HG03378 (cell line): ENCODE measurements at regions not wholly inside any gene's neighbourhood (a gene's known extent, or its start where the extent isn't known, plus 50 kb on each side); places are given as distances from the start of the nearest gene placed in this dataset.
"Not testable (repeated sequence)": the region's sequence is repeated elsewhere in the genome, so short reads cannot be mapped to it uniquely, and the experiment has no call there.

Source experiments
- ATAC-seq: cut with Tn5 transposase; IDR thresholded peaks from one replicate; pipeline ENCODE4 v1.9.1; 2021; ENCODE audit warnings: mild to moderate bottlenecking, moderate library complexity; ENCODE audit not compliant: unreplicated experiment

DNA sequence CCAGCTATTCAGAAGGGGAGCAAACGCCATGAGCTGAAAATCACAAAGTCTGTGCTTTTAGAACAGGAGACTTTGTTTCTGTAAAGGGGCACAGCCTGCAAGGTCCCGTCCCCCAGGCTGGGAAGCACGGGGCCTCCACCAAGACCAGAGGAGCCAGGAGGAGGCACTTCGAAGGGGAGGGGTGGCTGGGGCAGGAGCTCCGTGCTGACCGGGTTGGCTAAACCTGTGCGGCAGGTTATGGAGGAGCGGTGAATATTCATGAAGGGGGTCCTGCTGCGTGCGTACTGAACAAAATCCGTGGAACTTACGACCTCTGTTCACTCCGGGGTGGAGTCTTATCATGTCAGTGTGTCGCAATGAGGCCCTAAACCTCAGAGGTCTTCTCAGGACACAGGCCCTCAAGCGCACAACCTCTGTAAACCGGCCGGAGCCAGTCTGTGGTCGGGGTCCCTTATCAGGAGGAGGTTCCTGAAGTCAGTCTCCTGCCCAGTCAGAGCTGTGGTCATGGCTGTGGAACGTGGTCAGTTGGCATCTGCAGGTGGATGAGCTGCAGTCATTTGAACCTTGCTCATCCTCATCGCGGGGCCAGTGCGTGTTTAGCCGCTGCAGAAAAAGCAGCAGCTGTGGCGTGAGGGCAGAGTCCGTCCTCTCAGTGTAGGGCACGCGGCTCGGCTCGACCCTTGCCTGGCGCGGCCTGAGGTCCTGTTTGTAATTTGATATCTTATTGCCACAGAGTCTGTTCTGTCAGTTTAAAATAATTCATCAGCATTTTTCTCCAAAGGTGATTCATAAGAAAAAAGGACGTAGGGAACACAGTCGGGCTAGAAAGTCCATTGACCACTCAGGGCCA lies 5507.7 kb upstream of the TPTE start:
- ATAC-seq = not testable (repeated sequence)

DNA sequence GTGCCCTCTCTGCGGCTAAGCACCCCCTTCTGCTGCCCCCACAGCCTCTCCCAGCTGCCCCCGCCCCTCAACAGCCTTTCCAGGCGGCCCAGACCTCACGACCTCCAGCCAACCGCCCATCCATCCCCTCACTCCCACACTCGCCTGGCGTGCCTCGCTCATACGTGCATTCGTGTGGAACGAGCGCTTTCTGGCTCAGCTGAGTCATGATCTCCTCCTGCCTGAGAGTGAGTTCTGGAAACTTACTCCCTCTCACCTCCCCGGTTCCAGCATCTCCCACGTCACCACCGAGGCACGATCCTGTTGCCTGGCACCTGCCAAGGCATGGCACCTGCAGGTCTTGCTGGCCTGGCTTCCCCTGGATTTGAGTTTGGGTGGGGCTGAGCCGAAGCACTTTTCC lies 5506.2 kb upstream of the TPTE start:
- not testable (repeated sequence) for ATAC-seq

DNA sequence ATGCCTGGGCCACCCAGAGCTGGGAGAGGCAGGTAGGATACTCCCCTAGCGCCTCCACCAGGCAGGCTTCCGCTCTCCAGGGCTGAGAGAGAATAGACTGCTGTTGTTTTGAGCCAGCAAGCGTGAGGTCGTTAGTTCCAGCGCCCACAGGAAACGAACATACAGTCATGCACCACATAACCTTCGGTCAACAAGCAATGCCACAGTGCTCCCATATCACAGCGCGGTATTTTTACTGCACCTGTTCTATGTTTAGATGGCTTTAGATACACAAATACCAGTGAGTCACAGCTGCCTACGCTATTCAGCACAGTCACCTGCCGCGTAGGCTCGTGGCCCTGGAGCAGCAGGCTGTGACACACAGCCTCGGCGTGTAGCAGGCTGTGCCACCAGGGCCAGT lies 5502.3 kb upstream of the TPTE start:
- ATAC-seq = peak; percentile 72

DNA sequence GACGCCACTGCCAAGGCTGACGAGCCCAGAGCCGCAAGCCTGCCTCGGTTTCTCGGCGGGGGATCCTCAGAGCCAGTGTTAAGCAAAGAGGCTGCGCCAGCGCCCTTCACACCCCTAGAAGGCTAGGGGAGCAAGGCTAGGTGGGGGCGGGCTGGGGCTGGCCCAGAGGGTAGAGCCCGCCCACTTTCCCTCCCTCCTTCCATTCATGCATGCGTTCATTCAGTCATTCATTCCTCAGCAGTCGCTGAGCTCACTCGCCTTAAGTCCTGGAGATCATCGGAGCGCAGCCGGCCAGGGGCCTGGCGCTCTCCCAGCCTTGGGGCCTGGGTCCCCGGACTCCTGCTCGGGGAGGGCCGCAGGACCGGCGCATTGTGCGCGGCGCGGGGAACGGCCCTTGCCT lies 5499.6 kb upstream of the TPTE start:
- ATAC-seq = not testable (repeated sequence)

DNA sequence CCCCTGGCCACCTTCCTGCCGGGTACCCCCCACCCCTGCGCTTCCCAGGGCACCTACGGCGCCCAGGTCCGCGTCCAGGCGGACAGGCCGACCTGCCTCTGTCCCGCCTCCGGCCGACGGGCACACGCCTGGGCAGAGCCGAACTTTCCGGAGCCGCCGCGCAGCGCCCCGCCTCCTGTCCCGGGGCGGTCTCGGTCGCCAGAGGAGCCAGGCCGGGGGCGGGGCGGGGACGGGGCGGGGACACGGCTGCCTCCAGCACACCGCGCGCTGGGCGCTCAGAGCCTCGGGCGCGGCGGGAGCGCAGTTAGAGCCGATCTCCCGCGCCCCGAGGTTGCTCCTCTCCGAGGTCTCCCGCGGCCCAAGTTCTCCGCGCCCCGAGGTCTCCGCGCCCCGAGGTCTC lies 5499.1 kb upstream of the TPTE start:
- not testable (repeated sequence) for ATAC-seq

DNA sequence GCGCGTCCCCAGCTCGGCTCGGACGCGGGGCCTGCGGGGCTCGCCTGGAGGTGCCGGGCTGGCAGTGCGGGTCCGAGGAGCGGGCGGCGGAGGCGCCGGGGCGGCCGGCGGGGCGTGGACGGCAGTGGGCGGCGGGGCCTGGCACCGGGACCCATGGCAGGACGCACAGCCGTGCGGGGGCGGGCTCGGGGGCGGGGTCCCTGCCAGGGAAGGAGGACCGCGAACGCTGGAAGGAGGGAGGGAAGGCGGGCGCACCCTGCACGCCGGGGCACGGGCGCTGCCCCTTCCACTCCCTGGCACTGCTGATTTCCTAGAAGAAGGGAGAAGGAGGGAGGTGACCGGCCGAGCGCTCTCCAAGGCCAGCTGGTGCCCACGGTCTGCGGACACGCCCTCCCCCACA lies 5498.6 kb upstream of the TPTE start:
- ATAC-seq = not testable (repeated sequence)

DNA sequence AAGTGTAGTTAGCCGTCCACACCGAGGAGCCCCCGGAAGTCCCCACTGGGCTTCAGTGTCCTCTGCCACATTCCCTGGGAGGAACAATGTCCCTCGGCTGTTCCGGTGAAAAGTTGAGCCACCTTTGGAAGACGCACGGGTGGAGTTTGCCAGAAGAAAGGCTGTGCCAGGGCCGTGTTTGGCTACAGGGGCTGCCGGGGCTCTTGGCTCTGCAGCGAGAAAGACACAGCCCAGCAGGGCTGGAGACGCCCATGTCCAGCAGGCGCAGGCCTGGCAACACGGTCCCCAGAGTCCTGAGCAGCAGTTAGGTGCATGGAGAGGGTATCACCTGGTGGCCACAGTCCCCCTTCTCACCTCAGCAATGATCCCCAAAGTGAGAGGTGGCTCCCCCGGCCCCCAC lies 5486.2 kb upstream of the TPTE start:
- ATAC-seq = not testable (repeated sequence)

DNA sequence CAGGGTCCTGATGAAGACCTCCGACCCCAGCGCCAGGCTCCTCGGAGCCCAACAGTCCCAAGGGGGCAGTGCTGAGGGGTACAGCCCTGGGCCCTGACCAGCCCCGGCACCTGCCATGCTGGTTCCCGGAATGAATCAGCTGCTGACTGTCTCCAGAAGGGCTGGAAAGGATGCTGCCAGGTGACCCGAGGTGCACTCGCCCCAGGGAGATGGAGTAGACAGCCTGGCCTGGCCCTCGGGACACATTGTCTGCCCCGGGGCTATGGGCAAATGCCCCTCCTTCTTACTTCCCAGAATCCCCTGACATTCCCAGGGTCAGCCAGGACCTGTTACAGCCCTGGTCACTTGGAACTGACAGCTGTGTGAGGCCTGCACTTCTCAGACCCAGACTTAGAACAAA lies 5485.8 kb upstream of the TPTE start:
- not testable (repeated sequence) for ATAC-seq

DNA sequence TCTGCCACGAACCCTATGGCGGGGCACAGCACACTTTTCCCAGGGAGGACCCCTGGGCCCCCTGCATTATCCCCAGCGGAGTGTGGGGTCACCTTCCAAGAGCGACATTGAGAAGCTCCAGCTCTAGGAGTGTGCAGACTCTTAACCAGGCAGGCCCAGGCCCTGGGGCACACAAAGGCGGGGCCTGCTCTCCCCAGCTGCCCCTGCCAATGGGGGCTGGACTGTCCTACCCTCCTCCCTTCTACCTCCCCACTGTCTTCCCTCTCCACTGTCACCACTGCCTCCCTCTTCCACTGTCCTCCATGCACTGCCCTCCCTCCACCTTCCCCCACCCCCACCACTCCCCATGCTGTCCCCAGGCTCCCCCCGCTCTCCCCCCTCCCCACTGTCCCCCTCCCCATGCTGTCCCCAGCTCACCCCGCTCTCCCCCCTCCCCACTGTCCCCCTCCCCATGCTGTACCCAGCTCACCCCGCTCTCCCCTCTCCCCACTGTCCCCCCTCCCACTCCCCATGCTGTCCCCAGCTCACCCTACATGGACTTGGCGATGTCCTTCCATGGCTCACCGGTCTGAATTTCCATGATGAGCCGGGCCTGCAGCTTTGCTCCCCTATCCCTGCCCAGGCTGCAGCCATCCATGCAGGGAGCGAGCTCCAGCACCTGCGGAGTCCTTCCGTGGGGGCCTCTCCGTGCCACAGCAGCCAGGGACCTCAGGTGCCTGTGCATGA lies 5483.6 kb upstream of the TPTE start:
- ATAC-seq = not testable (repeated sequence)

DNA sequence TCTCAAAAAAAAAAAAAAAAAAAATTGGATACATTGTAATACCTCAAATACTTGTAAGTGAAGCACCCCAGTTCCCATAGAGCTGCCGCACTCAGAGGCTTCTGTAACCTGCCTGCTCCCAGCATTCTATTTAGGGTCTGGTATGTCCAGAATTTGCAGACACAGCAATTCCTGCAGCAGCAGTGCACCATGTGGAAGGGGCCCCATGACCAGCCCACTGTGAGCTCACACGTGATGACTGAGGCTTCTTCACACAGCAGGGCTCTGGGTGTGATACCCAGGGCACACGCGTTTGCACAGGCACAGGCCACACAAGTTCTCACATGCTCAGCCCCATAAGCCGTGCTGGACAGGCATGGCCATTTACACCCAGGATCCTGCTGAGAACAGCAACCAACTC lies 5481.5 kb upstream of the TPTE start:
- ATAC-seq = not testable (repeated sequence)

DNA sequence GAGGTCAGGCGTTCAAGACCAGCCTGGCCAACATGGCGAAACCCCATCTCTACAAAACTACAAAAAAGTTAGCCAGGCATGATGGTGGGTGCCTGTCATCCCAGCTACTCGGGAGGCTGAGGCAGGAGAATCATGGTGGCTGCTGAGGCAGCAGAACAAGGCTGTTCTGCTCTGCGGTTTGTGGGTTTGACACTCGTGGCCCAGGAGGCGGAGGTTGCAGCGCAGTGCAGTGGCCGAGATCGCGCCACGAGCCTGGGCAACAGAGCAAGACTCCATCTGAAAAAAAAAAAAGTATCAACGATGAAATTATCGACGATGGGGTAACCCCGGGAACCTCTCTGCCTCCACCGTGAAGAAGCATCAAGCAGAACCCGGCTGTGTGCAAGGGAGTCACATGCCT lies 5478.8 kb upstream of the TPTE start:
- ATAC-seq = not testable (repeated sequence)

DNA sequence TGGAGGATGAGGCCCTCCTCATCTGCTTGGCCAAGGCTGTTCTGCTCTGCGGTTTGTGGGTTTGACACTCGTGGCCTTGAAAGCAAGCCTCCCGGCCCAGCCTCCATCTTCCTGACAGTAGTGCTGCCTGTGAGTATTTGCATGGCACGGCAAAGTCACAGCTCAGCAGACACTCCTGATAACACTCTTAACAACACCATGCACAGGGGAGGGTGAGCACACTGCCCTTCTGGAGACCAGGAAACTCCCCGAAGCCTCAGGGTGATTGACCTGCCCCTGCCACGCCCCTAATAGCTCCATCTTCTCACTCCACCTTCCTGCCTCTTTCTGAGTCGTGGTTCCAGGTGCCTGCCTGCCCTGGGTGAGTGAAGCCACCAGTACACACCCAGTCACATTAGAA lies 5476.6 kb upstream of the TPTE start:
- ATAC-seq = not testable (repeated sequence)

DNA sequence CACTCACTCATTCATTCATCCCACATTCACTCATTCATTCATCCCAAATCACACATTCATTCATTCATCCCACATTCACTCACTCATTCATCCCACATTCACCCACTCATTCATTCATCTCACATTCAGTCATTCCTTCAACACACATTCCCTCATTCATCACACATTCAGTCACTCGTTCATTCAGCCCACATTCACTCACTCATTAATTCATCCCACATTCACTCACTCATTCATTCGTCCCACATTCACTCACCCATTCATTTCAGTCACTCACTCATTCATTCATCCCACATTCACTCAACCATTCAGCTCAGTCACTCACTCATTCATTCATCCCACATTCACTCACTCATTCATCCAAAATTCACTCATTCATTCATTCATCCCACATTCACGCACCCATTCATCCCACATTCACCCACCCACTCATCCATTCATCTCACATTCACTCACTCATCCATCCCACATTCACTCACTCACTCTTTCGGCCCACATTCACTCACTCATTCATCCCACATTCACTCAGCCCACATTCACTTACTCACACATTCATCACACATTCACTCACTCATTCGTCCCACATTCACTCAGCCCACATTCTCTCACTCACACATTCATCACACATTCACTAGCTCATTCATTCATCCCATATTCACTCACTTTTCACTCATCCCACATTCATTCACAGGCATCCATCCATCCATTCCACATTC lies 5469.9 kb upstream of the TPTE start:
- not testable (repeated sequence) for ATAC-seq

DNA sequence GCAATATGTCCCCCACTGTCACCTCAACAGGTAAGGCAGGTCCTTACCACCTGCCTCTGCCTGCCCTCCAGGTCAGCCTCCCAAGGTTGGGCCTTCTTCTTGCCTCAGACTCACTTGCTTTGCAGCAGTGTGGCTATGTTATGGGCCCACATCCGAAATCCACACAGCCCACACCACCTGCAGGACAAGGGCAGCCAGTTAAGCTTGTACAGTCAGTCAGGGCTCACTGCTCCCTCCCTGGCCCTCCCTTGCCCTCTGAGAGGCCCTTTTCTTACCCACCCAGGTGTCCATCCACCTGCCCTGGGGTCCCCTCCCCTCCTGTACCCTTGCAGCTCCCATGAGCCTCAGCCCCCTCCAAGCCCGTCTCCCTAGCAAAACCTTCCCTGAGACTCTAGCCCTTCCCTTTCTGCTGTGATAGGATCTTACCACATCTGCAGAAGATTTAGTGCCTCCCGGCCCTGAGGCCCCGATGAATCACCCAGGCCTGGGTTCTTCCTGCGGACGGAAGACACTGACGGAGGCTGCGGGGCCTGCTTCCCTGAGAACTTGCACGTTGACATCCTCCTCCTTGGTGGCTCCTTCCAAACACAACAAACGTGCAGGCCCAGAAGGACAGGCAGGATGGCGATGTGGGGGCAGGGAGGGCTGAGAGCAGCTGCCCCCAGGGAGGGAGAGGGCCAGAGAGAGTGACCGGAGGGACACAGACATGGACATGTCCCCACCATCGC lies 5466.2 kb upstream of the TPTE start:
- not testable (repeated sequence) for ATAC-seq

DNA sequence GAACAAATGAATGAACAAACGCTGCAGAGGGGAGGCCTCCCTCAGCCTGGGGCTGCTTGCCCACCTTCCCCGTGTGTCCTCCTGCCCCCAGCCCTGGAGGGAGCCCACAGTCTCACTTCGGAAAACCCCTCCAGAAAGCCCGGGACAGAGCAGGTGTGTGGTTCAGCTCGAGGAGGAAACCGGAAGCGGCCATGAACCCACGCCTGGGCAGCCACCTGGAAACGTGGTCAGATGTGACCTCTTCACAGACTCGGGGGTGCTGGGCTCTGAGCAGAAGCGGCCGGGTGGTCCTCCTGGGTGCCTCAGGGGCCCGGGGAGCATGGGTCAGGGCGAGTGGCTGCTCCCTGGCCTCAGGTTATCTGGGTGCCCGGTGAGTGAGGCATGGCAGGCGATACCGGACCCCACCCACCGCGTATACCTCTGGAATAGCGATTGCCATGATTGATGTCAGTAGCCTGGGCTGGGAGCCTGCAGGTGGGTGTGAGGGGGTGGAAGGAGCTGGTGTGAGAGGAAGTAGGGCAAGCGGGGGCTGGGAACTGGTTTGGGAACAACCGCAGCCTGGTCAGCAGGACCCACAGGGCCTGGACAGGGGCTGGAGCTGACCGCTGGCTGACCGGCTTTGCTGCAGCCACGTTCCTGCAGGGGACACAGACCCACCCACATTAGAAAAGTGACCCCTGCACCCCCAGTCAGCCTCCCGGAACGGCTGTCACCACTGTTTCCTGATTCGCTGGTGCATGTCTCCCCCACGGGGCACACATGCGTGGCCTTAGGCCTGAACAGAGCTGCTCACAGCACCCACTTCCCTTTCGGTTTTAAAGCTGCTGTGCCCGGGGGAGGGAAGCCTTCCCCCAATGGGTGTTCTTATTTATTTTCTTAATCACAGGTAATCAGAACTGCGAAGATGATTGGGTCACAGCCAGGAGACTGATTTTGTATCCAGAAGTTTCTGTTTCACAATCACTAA lies 5465.1 kb upstream of the TPTE start:
- peak; percentile 60 for ATAC-seq

DNA sequence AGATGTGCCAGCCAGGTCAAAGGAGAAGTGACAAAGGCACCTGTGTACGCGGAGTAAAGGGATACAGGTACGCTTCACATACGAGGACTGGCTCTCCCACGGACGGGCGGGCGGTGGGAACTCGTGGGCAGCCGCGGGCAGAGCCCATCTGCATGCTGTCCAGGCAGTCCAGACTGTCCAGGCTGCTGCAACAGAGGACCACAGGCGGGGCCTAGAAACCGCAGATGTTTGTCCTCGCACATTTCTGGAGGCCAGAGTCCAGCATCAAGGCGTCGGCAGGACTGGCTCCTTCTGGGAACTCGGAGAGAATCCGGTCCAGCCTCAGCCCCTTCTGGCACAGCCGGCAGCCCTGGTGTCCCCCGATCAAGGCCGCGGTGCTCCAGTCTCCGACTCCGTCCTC lies 5464.3 kb upstream of the TPTE start:
- ATAC-seq = not testable (repeated sequence)

DNA sequence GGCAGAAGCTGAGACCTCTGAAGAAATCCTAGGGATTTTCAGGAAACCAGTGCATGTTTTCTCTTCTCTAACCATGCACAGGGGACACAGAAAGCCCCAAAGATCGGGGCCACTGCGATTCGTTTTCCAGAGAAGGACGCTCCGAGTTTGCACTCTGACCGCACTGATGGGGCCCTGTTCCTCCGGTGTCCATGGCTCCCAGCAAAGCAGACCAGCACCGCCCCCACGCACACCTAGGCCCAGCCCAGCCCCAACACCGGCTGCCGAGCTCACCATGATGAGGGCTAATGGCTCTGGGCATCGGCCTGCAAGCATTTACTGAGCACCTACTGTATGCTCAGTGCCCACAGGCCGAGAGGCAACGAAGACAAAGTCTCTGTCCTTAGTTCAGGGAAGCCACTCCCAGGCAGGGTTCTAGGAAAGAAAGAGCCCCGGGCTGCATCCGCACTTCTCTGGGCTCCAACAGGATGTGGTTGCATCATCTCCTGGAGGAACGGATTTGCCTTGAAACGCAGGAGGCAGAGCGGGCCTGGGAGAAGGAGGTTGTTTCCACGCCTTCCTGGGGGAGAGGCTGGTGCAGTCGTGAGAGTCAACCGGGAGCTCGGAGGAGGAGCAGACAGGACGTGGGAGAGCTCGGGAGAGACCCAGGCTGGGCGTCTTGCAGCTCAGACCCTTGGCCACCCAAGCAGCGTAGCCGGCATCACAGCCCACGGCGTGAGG lies 5460.9 kb upstream of the TPTE start:
- not testable (repeated sequence) for ATAC-seq

DNA sequence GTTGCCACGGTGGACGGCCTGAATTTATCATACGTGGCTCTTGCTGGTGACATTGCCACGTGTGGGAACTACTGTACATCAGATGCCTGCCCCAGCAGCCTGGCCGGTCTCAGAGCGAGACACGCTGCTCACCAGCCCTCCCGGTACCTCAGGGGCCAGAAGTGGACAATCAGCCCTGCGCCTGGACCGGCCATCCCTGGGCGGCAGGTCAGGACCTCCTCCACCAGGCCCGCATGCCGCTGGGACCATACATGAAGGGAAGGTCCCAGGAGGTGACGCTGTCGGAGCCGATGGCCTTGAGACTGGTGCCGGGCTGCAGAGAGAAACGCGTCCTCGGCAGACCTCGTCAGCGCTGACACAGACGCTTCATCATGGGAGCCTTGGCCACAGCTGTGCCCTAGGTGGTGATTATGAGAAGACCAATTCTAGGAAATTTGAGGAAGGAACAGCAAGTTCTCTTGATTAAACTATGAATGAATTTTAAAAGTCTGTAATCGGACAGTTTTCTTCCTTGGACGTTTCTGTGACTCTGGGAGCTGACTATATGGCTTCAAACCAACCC lies 5456.7 kb upstream of the TPTE start:
- ATAC-seq = not testable (repeated sequence)
